HG02884 (cell line): ENCODE measurements at regions not wholly inside any gene's neighbourhood (a gene's known extent, or its start where the extent isn't known, plus 50 kb on each side); places are given as distances from the start of the nearest gene placed in this dataset.

Source experiments
- ATAC-seq: cut with Tn5 transposase; IDR thresholded peaks from one replicate; pipeline ENCODE4 v1.9.1; 2021; ENCODE audit warnings: mild to moderate bottlenecking, moderate library complexity; ENCODE audit not compliant: unreplicated experiment

DNA sequence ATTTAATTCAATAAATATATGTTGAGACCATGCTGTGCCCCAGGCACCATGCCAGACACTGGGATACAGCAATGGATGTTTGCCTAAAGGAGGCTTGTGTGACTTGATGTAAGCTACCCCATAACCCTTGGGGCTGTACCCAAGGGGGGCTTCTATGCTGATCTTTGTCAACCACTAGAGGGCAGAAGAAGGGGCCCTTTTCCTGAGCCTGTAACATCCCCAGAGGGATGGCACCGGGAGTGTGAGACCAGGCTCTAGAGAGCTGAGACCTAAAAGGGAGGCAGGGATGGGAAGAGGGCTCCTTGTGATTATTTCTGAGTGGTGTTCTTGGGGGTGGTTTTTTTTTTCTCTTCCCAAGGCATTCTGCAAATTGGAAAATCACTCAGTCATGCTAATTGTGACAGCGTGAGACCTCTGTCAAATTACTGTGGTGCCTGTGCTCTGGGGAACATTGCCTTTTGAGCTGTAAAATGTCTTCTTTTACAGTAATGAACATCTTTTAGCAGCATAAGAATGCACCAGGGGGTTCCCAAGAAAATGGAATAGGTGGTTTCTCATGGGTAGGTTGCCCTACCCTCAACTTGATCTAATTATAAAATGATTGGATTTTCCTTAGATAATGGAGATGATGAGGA lies 138.7 kb upstream of the SLC24A3 start:
- no peak for ATAC-seq

DNA sequence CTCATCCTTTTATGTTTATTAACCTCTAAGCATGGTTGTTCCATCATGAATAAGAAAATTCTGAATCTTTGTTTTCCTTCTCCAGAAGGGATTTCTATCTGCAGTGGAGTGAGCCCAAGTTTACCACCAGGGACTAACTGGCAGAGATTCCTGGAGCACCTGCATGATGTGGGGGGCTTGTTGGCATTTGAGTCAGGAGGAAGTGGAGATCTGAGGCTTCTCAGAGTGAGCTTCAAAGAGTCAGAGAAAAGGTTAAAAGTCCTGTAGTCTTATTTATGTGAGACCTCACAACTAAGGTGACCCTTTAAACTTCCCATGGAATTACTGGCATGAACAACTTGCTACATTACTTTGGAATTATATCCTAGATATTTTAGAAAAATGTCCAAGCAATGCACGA lies 138.1 kb upstream of the SLC24A3 start:
- no peak for ATAC-seq

DNA sequence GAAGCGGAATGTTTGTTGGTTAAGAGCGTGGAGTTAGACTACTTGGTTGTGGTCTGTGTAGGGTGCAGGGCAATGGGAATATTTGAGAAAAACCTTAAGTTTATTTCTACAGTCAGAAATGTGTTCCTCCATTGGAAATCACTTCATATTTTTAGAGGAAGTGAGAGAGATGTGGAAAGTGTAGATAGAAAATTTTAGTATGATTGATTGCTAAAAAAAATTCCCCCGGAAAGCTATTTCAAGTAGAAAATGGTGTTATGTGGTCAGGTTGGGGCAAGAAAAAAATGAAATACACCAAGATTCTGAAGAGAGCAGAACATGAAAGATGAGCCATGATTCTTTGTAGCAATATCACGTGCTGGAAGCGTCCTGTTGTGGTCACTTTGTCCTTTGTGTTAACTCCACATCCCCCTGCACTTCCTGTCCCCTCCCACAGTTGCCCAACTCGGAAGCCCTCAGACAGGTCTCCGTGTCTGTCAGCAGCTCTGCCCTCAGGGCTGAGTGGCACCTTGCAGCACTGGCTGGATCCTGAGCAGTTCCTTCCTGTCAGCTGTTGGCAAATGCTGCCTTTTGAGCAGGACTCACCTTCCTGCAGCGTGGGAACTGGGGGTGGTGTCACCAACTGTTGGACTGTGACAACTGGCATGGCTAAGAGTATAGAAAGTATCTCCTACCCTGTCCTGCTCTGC lies 137.5 kb upstream of the SLC24A3 start:
- ATAC-seq: no peak

DNA sequence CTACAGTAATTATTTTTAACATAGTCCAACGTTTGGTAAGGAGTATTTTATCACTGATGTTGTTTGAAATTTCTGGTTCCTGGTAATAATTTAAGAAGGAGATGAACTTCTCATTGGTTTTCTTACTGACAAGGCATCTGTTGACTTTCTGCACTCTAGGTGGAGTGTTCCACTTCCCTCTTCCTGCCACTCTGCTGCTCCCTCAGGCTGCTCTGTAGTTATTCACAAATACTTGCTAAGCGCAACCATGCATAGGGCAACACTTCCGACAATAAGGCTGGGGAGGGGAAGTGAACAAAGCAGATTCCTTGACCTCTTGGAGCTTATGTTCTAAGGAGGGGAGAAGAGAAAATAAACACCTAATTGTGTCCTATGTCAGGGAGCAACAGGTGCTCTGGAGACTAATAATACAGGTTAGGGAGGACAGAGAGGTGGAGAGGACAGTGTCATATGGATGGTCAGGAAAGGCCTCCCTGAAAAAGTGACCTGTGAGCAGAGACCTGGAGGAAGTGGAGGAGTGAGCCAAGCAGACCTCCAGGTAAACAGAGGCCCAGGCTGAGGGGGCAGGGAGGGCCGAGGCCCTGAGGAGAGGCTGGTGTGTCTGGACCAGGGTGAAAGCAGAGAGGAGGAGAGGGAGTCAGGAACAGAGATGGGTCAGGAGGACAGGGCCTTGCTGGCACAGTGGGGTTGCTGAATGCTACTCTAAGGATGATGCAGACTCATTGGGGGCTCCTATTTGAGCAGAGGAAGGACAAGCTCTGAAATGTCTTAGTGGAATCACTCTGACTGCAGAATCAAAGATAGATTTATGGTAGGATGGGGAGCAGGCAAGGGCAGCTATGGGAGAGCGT lies 134.8 kb upstream of the SLC24A3 start:
- no peak for ATAC-seq

DNA sequence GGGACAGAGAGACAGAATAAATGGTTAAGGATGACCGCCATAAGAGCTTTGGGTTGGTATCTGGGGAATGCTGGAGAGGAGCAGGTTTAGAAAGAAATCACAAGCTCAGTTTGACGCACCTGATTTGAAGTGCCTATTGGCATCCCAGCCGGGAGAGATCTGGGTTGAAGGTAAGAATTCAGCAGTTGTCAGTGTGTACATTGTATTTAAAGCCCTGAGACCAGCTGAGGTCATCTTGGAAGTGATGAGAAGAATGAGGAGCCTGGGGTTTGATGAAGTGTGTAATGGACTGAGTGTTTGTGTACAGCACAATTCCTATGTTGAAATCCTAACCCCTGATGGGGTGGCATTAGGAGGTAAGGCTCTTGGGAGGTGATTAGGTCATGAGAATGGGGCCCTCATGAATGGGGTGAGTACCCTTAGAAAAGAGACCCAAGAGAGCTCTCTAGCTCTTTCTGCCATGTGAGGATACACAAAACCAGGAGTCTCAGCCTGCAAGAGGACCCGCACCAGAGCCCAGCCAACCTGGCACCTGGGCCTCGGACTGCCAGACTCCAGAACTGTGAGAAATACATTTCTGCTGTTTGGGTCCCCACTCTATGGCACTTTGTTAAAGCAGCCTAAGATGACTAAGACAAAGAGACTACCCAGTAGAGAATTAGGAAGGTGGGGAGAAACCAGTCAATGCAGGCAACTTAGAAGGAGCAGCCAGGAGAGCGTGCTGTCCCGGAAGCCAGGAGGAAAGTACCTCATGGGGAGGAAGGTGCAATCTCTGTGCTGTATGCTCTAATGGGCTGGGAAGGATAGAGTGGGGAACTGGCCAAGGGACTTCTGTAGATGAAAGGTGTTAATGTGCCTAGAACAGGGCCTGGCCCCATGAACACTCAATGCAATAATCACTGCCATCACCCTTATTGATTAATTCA lies 133.7 kb upstream of the SLC24A3 start:
- no peak for ATAC-seq

DNA sequence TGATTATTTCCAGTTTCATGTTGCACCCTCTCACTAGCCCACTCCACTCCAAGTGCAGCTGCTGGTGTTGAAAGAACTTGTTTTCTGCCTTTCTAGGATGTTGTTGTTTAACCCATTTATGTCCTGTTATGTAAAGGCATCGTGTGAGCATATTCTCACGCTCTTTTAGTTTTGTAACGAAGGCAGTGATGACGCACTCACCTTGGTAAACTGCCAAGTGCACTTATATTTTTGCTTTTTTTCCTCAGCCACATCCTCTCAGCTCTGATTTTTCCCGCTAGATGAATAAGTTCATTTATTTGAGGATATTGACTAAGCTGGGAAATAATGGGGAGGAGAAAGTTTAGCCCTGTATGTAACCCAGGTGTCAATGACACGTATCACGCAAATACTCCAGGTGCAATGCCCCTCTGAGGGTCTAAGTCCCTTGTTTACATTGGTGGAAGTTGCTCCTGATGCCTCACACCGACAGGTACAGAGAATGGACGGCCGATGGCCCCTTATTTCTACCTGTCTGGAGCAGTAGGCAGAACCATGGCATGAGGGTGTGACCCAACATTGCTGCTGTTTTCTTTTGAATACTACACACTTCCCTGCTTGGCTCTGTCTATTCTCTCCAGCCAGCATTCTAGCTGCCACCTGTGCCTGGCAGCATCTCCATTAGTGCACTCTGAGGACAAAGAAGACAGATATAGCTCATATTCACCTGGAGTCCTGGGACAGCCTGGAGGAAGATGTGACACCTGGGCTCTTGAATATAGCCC lies 132.7 kb upstream of the SLC24A3 start:
- no peak for ATAC-seq

DNA sequence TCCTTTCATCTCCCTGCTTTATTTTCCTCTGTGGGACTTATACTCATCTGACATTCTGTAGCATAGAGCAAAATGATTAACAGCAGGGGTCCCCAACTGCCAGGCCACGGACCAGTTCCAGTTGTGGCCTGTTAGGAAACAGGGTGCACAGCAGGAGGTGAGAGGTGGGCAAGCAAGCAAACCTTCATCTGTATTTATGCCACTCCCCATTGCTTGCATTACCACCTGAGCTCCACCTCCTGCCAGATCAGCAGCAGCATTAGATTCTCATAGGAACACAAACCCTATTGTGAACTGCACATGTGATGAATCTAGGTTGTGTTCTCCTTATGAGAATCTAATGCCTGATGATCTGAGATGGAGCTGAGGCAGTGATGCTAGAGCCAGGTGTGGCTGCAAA lies 130.5 kb upstream of the SLC24A3 start:
- no peak for ATAC-seq

DNA sequence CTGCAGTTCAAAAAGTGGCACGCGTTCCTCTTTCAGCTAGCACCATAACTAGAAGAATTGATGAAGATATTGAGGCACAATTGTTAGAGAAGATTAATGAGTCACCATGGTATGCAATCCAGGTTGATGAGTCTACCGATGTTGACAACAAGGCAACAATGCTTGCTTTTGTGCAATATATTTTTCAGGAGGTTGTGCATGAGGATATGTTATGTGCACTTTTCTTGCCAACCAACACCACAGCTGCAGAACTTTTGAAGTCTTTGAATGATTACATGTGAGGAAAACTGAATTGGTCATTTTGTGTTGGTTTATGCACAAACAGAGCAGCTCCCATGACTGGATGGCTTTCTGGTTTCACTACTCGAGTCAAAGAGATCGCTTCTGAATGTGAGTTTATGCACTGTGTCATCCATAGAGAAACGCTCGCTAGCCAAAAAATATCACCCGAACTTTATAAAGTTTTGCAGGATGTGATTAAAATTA lies 129.3 kb upstream of the SLC24A3 start:
- ATAC-seq: no peak

DNA sequence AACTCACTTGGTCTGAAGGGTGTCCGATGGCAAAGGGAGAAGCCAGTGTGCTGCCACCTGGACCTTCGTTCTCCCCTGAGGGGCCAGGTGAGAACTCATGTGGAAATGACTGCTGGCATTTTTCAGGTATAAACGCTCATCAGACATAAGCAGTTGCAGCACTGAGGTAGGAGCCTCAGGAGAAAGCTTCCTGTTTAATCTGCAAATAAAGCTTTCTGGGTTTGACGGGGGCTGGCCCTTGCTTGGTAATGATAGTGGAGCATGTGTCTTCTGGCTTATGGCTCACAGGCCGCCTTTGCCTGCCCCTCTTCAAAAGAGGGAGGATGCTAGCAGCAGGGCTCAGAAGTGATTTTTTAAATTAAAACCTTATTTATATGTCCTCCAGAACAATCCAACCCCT lies 122.1 kb upstream of the SLC24A3 start:
- ATAC-seq: no peak

DNA sequence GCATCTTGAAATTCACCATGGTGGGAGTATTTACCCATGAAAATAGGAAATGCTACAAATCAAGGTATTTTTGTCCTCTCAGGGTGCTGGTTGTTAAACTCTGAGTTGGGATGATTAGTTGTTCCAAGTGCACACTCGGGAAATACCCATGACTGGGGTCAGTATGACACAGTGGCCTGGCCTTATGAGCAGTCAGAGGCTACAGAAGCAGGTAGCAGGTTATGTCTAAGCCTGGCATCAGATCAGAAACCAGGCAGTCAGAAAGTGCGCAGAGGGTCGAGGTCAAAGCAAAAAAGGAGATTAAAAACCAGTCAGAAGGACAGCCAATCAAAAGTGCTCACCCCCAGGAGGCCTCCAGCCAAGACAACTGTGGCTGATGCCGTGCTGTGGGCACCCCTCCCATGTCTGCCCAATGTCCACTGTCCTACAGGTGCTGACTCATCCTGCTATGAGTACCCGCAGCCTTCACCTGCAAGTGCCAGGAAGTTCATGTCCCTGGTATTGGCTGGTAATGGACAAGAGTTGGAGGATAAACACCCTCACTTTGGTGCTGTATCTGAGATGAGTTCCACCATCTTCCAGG lies 117.4 kb upstream of the SLC24A3 start:
- ATAC-seq: no peak

DNA sequence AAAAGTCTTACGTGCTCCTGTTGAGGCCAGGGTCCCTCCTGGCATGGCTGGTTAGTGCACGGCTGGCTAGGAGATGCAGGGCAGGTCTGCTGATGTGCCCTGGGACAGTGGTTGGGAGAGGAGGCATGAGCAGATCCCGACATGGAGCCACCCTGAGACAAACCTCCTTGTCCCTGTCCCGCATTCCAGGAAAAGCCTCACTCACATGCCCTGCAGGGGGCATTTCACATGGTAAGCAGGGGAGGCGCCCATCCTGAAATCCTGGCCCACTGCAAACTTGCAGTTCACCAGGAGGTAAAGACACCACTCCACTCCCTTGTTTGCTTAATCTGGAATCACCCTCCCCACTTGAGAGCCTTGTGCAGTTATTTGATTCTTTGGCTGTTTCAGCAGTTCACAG lies 116.7 kb upstream of the SLC24A3 start:
- no peak for ATAC-seq

DNA sequence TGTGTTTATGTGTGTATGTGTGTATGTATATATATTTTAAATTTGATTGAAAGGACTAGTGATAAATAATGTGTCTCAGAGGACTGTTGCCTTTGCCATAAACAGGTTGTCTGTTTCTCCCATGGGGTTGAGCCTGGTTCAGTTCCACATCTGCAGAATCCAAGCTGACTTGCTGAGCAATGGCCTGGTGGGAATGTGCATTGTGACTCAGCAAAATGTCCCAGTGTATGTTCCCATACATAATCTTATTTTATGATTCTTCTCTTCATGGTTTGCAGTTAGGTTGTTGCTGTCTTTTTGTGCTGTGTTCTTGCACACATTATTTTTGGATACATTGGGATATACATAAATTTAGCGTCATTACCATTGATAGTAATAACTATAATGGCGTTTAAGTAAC lies 115.6 kb upstream of the SLC24A3 start:
- no peak for ATAC-seq

DNA sequence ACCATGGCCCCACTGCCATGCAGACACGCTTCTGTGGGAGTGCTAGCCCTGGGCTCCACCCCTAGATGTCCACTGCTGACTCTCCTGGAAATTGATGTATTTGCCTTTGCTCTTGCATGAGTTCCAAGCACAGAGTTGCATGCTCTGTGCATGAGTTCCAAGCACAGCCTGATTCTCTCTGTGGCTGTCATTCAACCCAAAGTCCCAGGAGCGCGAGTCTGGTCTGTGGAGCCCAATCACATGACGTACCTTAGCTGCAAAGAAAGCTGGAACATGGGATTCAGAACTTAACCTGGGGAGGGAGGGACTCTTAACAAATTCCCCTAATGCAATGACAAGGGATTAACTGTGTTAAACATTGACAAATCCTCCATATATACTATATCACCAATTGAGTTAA lies 114.3 kb upstream of the SLC24A3 start:
- no peak for ATAC-seq

DNA sequence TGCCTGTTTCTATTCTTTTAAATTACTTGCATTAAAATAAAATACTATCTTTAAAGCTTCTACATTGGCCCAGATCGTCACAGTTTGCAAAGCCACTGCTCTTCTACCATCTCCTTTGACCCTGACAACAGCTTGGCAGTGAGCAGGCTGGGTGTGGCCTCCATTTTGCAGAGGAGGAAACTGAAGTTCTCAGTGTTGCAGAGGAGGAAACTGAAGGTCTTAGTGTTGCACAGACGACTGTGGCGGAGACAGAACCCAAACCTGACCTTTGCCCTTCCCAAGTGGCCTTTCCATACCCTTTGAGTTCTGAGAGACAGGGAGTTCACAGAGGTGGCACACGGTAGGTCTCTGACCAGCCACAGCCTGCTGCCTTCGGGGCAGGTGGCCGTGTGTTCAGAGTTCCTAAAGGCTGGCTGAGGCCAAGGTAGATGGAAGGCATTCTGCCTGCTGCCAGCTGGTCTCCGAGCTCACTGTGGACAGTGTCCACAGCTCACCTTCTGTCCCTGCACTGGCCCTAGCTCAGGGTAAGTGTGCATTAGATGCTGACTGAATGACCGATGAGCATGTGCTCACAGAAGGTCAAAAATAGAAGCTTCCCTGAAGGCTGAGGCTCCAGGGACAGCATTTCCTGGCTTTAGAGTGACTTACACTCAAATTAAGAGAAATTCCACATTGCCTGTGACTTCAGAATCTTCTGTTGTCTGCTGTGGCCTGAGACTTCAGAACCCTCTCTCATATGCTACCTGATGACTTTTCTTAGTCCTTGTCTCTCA lies 113.5 kb upstream of the SLC24A3 start:
- no peak for ATAC-seq

DNA sequence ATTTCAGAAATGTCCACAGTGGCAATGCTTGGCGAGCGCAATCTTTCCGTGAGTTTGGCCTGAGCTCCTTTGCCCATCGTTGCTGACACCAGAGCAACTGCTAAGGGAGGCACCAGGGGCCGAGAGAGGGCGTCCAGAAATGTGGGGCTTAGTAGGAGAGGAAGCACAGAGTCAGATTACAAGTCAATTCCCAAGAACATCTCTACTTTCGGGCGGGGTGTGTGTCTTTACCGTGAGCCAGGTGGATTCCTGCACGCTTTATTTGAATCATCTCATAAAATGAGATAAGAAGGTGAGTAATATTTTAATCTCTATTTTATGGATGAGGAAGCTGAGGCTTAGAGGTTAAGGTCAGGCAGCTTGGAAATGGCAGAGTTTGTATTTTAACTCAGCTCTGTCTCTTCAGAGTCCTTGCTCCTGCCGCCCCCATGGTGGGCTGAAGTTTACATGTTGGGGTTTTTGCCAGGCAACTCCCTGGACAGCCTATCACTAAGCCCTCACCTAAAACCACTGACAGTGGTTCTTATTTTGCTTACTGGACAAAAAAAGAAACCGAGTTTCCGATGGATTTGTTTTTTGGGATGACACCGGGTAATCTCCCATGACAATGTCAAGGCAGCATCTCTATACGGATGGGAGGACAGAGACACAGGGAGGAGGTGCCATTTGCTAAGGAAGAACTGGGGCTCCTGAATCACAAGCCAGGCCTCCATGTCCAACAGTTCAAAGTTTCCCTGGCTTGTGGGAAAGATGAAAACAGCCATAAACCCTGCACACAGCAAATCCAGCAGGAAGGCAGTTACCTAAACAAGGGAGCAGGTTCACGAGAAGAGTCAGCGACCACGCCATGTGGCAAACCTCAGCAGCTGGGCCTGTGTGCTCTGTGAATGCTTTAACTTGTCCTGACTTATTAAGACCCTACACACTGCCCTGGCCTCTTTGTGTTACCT lies 112.6 kb upstream of the SLC24A3 start:
- ATAC-seq: no peak

DNA sequence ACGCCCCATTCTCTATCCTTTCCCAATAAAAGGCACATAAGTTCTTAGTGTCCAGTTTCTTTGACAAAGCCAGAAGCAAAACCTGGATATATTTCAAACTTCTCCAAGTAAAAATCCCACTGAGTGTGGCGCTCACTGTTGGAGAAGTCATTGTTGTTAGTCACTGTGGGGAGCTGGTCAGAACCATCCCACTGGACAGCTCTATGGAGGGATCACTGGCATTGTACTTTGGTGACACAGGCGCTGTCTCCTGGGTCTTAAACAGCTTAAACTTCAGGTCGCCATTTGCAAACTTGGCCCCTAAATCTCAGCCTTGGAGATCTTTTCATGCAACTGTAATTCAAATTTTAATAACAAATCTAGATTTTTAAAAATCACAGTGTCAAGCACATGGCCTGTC lies 111.5 kb upstream of the SLC24A3 start:
- ATAC-seq: no peak

DNA sequence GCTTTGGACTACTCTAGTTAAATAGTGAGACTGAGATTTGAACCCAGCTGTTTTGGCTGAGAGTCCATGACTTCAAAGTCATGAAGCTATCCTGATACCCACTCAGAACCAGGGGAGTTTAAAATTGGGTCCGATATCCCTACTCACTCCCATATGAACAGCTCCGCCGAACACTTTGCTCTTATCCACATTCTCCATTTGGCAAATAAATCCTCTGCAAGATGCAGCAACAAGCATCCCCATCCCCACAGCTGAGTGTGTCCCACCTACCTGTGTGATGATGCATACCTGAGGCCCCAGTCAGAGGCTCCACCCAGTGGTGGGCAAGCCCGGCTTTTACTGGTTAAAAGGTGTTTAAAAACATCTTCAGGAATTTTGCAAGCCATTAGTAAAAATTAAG lies 108.3 kb upstream of the SLC24A3 start:
- no peak for ATAC-seq

DNA sequence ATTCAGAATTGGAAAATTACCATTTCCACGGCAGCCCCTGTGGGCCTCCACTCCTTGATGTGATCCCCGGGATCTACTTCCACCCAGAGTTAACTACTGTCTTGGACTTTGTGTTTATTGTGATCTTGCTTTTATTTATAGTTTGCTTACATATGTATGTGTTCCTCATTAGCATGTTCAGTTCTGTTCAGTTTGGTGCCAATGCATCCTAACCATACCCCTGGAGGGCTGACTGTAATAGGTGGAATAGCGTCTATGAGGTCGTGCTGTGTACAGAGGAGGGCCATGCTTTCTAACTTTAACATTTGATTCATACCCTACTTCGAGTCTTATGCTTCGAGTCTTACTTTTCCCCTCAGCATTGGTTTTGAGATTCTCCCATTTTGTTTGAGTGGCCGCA lies 104.3 kb upstream of the SLC24A3 start:
- ATAC-seq: no peak
